Endothelial cell of umbilical vein (primary cell): ENCODE measurements at regions not wholly inside any gene's neighbourhood (a gene's known extent, or its start where the extent isn't known, plus 50 kb on each side); places are given as distances from the start of the nearest gene placed in this dataset.

Experiments
- BruUV-seq: library from RNA; stranded (reverse); fragments of 400-500 nt; replicated peaks from 2 replicates; lab custom pipeline; 2021; lab: Mats Ljungman, UMichigan
- CTCF ChIA-PET: fragments of 300-600, 350-600 bp; sonication (Branson Sonifier 250); formaldehyde crosslinking; loops from one replicate; lab custom pipeline; 2021; ENCODE audit warnings: antibody characterized with exemption, inconsistent platforms; lab: Charles Lee
- POLR2A ChIA-PET: fragments of 300-600, 350-600 bp; sonication (Branson Sonifier 250); formaldehyde crosslinking; loops from one replicate; lab custom pipeline; 2021; ENCODE audit warnings: antibody characterized with exemption, inconsistent platforms; lab: Charles Lee
- DNase-seq: peaks from one replicate; pipeline ENCODE4 v3.0.0-alpha.2; 2011; ENCODE audit warnings: low read depth, low spot score
- FAIRE-seq: peaks from 2 replicates; lab custom pipeline; 2011; peaks lifted over from hg19 to GRCh38; lab: Jason Lieb, UNC
- H2AFZ ChIP-seq: 2 replicates; pipeline ENCODE4 v1.6.0; 2012; ENCODE audit warnings: low read depth, low read length, control low read depth, inconsistent platforms
- H3K27ac ChIP-seq: 2 replicates; pipeline ENCODE4 v1.5.1; 2011; ENCODE audit warnings: low read depth, mild to moderate bottlenecking, control low read depth, low read length, moderate library complexity; ENCODE audit not compliant: insufficient read depth
- H3K27me3 ChIP-seq, 2 experiments: 2 replicates each; pipeline versions ENCODE4 v1.6.0 to v1.6.1; 2011; ENCODE audit warnings: low read length in 2 of 2, mixed read lengths in 1 of 2; ENCODE audit not compliant: control insufficient read depth in 2 of 2, insufficient read depth in 2 of 2
- H3K36me3 ChIP-seq, 2 experiments: 2 replicates in 1 of 2; 3 replicates in 1 of 2; pipeline ENCODE4 v1.5.1; 2011; ENCODE audit warnings: low read length in 2 of 2, mild to moderate bottlenecking in 1 of 2, moderate library complexity in 1 of 2; ENCODE audit not compliant: control insufficient read depth in 2 of 2, insufficient read depth in 2 of 2; ENCODE audit errors: extremely low read depth in 1 of 2
- H3K4me1 ChIP-seq: 3 replicates; pipeline ENCODE4 v1.5.1; 2011; ENCODE audit warnings: mild to moderate bottlenecking, low read length; ENCODE audit not compliant: control insufficient read depth, insufficient read depth; ENCODE audit errors: extremely low read depth
- H3K4me2 ChIP-seq: 2 replicates; pipeline ENCODE4 v1.6.1; 2011; ENCODE audit warnings: low read length, control low read depth, mixed read lengths; ENCODE audit not compliant: insufficient read depth
- H3K4me3 ChIP-seq, 3 experiments: fragments of 200-600 bp in 1 of 3; sonication (generic), shearing (Covaris generic) in 1 of 3; replicated peaks in 1 of 3; 2 replicates each; pipeline ENCODE4 v1.5.1; 2011 to 2016; ENCODE audit warnings: control low read depth in 3 of 3, low read length in 3 of 3, mild to moderate bottlenecking in 2 of 3, inconsistent platforms in 1 of 3, low read depth in 1 of 3, moderate library complexity in 1 of 3; ENCODE audit not compliant: insufficient read depth in 1 of 3
- H3K79me2 ChIP-seq: 2 replicates; pipeline ENCODE4 v1.6.0; 2012; ENCODE audit warnings: low read length, inconsistent platforms; ENCODE audit not compliant: control insufficient read depth, insufficient read depth
- H3K9ac ChIP-seq: replicated peaks from 2 replicates; pipeline ENCODE3; 2011; ENCODE audit warnings: low read length, control low read depth; ENCODE audit not compliant: insufficient read depth; ENCODE audit errors: extremely low read depth
- H3K9me1 ChIP-seq: replicated peaks from 3 replicates; pipeline ENCODE4 v1.6.0; 2011; ENCODE audit warnings: mild to moderate bottlenecking, low read length; ENCODE audit not compliant: control insufficient read depth, insufficient read depth; ENCODE audit errors: extremely low read depth
- H3K9me3 ChIP-seq: replicated peaks from 2 replicates; pipeline ENCODE4 v1.5.1; 2012; ENCODE audit warnings: low read length, inconsistent platforms; ENCODE audit not compliant: control insufficient read depth, insufficient read depth
- H4K20me1 ChIP-seq: replicated peaks from 2 replicates; pipeline ENCODE3; 2011; ENCODE audit warnings: mild to moderate bottlenecking, low read length; ENCODE audit not compliant: control insufficient read depth, insufficient read depth; ENCODE audit errors: extremely low read depth
- CTCF ChIP-seq, 2 donors: IDR thresholded peaks; 1 replicate in 1 of 2; 2 replicates in 1 of 2; pipeline ENCODE4 v1.5.1; 2011; ENCODE audit warnings: low read length in 2 of 2, mild to moderate bottlenecking in 2 of 2, moderate library complexity in 2 of 2, control low read depth in 1 of 2, inconsistent platforms in 1 of 2, low read depth in 1 of 2; ENCODE audit not compliant: insufficient read depth in 1 of 2; ENCODE audit errors: extremely low read depth in 1 of 2
- EZH2 ChIP-seq: IDR thresholded peaks from 2 replicates; pipeline ENCODE4 v1.6.1; 2012; ENCODE audit warnings: borderline replicate concordance, low read depth, mild to moderate bottlenecking, moderate library complexity, low read length, inconsistent platforms; ENCODE audit not compliant: severe bottlenecking
- FOS ChIP-seq: IDR thresholded peaks from 2 replicates; pipeline ENCODE4 v1.6.1; 2011; ENCODE audit warnings: mild to moderate bottlenecking, low read length, moderate library complexity, borderline replicate concordance; ENCODE audit not compliant: insufficient read depth
- GATA2 ChIP-seq: IDR thresholded peaks from 2 replicates; pipeline ENCODE4 v1.7.0; 2011; ENCODE audit warnings: low read depth, mild to moderate bottlenecking, moderate library complexity, mixed read lengths, low read length; ENCODE audit not compliant: insufficient read length, insufficient read depth
- JUN ChIP-seq: IDR thresholded peaks from 2 replicates; pipeline ENCODE4 v1.6.1; 2011; ENCODE audit warnings: borderline replicate concordance, low read depth; ENCODE audit not compliant: insufficient read length, insufficient read depth
- MAX ChIP-seq: IDR thresholded peaks from 2 replicates; pipeline ENCODE4 v1.6.1; 2011; ENCODE audit not compliant: insufficient read depth, insufficient read length
- MYC ChIP-seq: IDR thresholded peaks from one replicate; pipeline ENCODE4 v1.6.1; 2011; ENCODE audit warnings: mild to moderate bottlenecking, low read depth, low read length
- POLR2A ChIP-seq: IDR thresholded peaks from 2 replicates; pipeline ENCODE4 v1.6.1; 2012; ENCODE audit warnings: low read depth, mild to moderate bottlenecking, control low read depth, low read length
- POLR2AphosphoS5 ChIP-seq: IDR thresholded peaks from 2 replicates; pipeline ENCODE4 v1.6.1; 2012; ENCODE audit warnings: low read depth, mild to moderate bottlenecking, control low read depth, low read length, moderate library complexity; ENCODE audit not compliant: insufficient read depth
- dilution Hi-C: fragments of 300-500 bp; cut with MboI; formaldehyde crosslinking; loops from one replicate; pipeline ENCODE4 v1.15.0; 2019; ENCODE audit warnings: low sequenced_read_pairs; ENCODE audit not compliant: extremely low pct_ligation_motif_present
- intact Hi-C: fragments of 100-400 bp; cut with micrococcal nuclease; formaldehyde crosslinking; loops from one replicate; pipeline ENCODE4 v1.10.0; 2022

GRCh38 chr15:46126581-46126980 is 491.8 kb downstream of the SQOR start:
- TF ChIP-seq POLR2A, result no peak
- TF ChIP-seq FOS, result peak; percentile 81
- peak; percentile 26 for TF ChIP-seq JUN
- no peak for TF ChIP-seq MAX
- no peak for TF ChIP-seq POLR2AphosphoS5
- TF ChIP-seq GATA2, result no peak
- TF ChIP-seq MYC, result no peak
- POLR2A ChIA-PET, result no interaction called here
- Histone ChIP-seq H3K27ac (no peak overlapping the region), H3K4me2 (no peak overlapping the region), H3K27me3 (no peaks in the 10 kb centered on the region), H3K79me2 (no peaks in the 10 kb centered on the region), H2AFZ (no peak overlapping the region), H3K9me3 (no peaks in the 10 kb centered on the region), H3K9me1 (no peaks in the 10 kb centered on the region), H3K9ac (no peak overlapping the region), H3K36me3 (no peaks in the 10 kb centered on the region), H4K20me1 (no peaks in the 10 kb centered on the region), H3K4me1 (peaks cover 4% of the 10 kb centered on the region), H3K4me3 (no peak overlapping the region)
- DNase-seq, result peak; percentile 45
- CTCF ChIA-PET, result interaction anchor here (1.3 to 1.7 kb wide), 2 partner anchors 47 to 331 kb away, joined by 3 to 4 read pairs; no protein-coding TSS in a partner anchor
- dilution Hi-C loops, result no loop called here
- BruUV-seq, result no TSS peak
- no peak for FAIRE-seq
- intact Hi-C loops, result no loop called here

- no peak overlapping the region for H3K27ac ChIP-seq
- BruUV-seq, result no TSS peak
Measured at GRCh38 chr15:46127361-46127874, 492.6 kb downstream of the SQOR start.

More at GRCh38 chr15:46127361-46127874, 492.6 kb downstream of the SQOR start:
- FAIRE-seq (no peak), DNase-seq (no peak)
- intact Hi-C loops (no loop called here), dilution Hi-C loops (no loop called here)
- ChIA-PET POLR2A (no interaction called here), CTCF (interaction anchor here (1.3 to 1.7 kb wide), 2 partner anchors 48 to 332 kb away, joined by 3 to 4 read pairs; no protein-coding TSS in a partner anchor)
- H3K36me3 ChIP-seq, result no peaks in the 10 kb centered on the region
- no peaks in the 10 kb centered on the region for H3K9me1 ChIP-seq
- H3K4me2 ChIP-seq, result no peak overlapping the region
- no peak overlapping the region for H2AFZ ChIP-seq
- H3K9me3 ChIP-seq, result no peaks in the 10 kb centered on the region
- peaks cover 4% of the 10 kb centered on the region for H3K4me1 ChIP-seq
- H3K9ac ChIP-seq, result no peak overlapping the region
- H3K79me2 ChIP-seq, result no peaks in the 10 kb centered on the region
- TF ChIP-seq POLR2A, result no peak
- no peak for TF ChIP-seq JUN
- no peak for TF ChIP-seq CTCF (IDR thresholded peaks at IDR 0.05; ENCODE audit: extremely low read depth in 1 of 2, insufficient read depth in 1 of 2, low read depth in 1 of 2, low read length in 2 of 2)
- TF ChIP-seq MYC, result no peak
- no peak for TF ChIP-seq POLR2AphosphoS5
- TF ChIP-seq EZH2, result no peak
- TF ChIP-seq MAX, result no peak
- TF ChIP-seq FOS, result no peak
- no peak for TF ChIP-seq GATA2
- H3K27me3 ChIP-seq, result no peaks in the 10 kb centered on the region
- no peak overlapping the region for H3K4me3 ChIP-seq
- H4K20me1 ChIP-seq, result no peaks in the 10 kb centered on the region
